Trophoblast cell (in vitro differentiated cells and primary cell): ENCODE measurements at regions not wholly inside any gene's neighbourhood (a gene's known extent, or its start where the extent isn't known, plus 50 kb on each side); places are given as distances from the start of the nearest gene placed in this dataset.

Source experiments
- DNase-seq, 2 donors: peaks; one replicate each; pipeline ENCODE4 v3.0.0-alpha.2; 2016
- H2AFZ ChIP-seq: 2 replicates; pipeline ENCODE4 v1.6.1; 2013; ENCODE audit warnings: low read length, moderate library complexity, mild to moderate bottlenecking; ENCODE audit not compliant: insufficient read depth, poor library complexity
- H2AK5ac ChIP-seq: 2 replicates; pipeline ENCODE4 v1.6.1; 2013; ENCODE audit warnings: mild to moderate bottlenecking, low read length
- H2BK120ac ChIP-seq: 2 replicates; pipeline ENCODE4 v1.6.1; 2013; ENCODE audit warnings: low read length, mild to moderate bottlenecking, moderate library complexity; ENCODE audit not compliant: insufficient read depth, poor library complexity
- H2BK12ac ChIP-seq: 2 replicates; pipeline ENCODE4 v1.6.1; 2013; ENCODE audit warnings: mild to moderate bottlenecking, low read length, moderate library complexity
- H2BK5ac ChIP-seq: 2 replicates; pipeline ENCODE4 v1.6.1; 2013; ENCODE audit warnings: low read length, low read depth, moderate library complexity, mild to moderate bottlenecking; ENCODE audit not compliant: poor library complexity
- H3K14ac ChIP-seq: 2 replicates; pipeline ENCODE4 v1.6.1; 2013; ENCODE audit warnings: mild to moderate bottlenecking, low read length
- H3K18ac ChIP-seq: 2 replicates; pipeline ENCODE4 v1.6.1; 2013; ENCODE audit warnings: mild to moderate bottlenecking, low read length
- H3K23ac ChIP-seq: 2 replicates; pipeline ENCODE4 v1.6.1; 2013; ENCODE audit warnings: low read length
- H3K27ac ChIP-seq: 2 replicates; pipeline ENCODE4 v1.5.1; 2013; ENCODE audit warnings: low read depth, mild to moderate bottlenecking, inconsistent platforms, low read length, moderate library complexity
- H3K27me3 ChIP-seq: 2 replicates; pipeline ENCODE4 v1.6.1; 2013; ENCODE audit warnings: inconsistent platforms, mild to moderate bottlenecking, low read length, moderate library complexity; ENCODE audit not compliant: insufficient read depth
- H3K36me3 ChIP-seq, 2 experiments: 1 replicate in 1 of 2; 2 replicates in 1 of 2; pipeline ENCODE4 v1.6.1; 2013; ENCODE audit warnings: low read length in 2 of 2, mild to moderate bottlenecking in 2 of 2, moderate library complexity in 1 of 2; ENCODE audit not compliant: insufficient read depth in 2 of 2, control insufficient read depth in 1 of 2
- H3K4ac ChIP-seq: 2 replicates; pipeline ENCODE4 v1.6.1; 2013; ENCODE audit warnings: low read depth, mild to moderate bottlenecking, low read length, moderate library complexity
- H3K4me1 ChIP-seq, 2 experiments: 1 replicate in 1 of 2; 2 replicates in 1 of 2; pipeline ENCODE4 v1.6.1; 2013; ENCODE audit warnings: low read length in 2 of 2, mild to moderate bottlenecking in 2 of 2, moderate library complexity in 1 of 2; ENCODE audit not compliant: insufficient read depth in 2 of 2, control insufficient read depth in 1 of 2
- H3K4me2 ChIP-seq: 2 replicates; pipeline ENCODE4 v1.6.1; 2013; ENCODE audit warnings: inconsistent platforms, mild to moderate bottlenecking, low read length, moderate library complexity
- H3K4me3 ChIP-seq: 2 replicates; pipeline ENCODE4 v1.5.1; 2013; ENCODE audit warnings: mild to moderate bottlenecking, low read depth, low read length, inconsistent platforms
- H3K79me1 ChIP-seq: one replicate; pipeline ENCODE4 v1.6.1; 2013; ENCODE audit warnings: low read length
- H3K79me2 ChIP-seq: 2 replicates; pipeline ENCODE4 v1.6.1; 2013; ENCODE audit warnings: low read length, mild to moderate bottlenecking; ENCODE audit not compliant: control insufficient read depth, insufficient read depth, poor library complexity
- H3K9ac ChIP-seq: 2 replicates; pipeline ENCODE4 v1.6.1; 2013; ENCODE audit warnings: mild to moderate bottlenecking, low read length
- H3K9me3 ChIP-seq: 2 replicates; pipeline ENCODE4 v1.6.1; 2013; ENCODE audit warnings: low read depth, mild to moderate bottlenecking, control low read depth, inconsistent platforms, low read length; ENCODE audit not compliant: insufficient read depth
- H4K12ac ChIP-seq: 2 replicates; pipeline ENCODE4 v1.6.1; 2013; ENCODE audit warnings: low read depth, mild to moderate bottlenecking, low read length, moderate library complexity
- H4K8ac ChIP-seq: 2 replicates; pipeline ENCODE4 v1.6.1; 2013; ENCODE audit warnings: low read depth, mild to moderate bottlenecking, low read length, moderate library complexity
- H4K91ac ChIP-seq: one replicate; pipeline ENCODE4 v1.6.1; 2013; ENCODE audit warnings: low read depth, mild to moderate bottlenecking, low read length, moderate library complexity
- WGBS: extraction: QIAGEN DNeasy Blood & Tissue Kit; methylation state at CpG from one replicate; pipeline ENCODE4 v1.1.7; 2013; ENCODE audit warnings: missing lambda C conversion rate; ENCODE audit not compliant: insufficient read length, insufficient coverage; ENCODE audit errors: extremely low coverage; 5-methylcytosine and 5-hydroxymethylcytosine counted together

- Histone ChIP-seq H2AK5ac (no peak overlapping the region), H3K9ac (no peak overlapping the region), H3K36me3 (no peaks in the 10 kb centered on the region), H2AFZ (no peak overlapping the region), H4K91ac (no peak overlapping the region), H3K4ac (no peak overlapping the region), H3K4me3 (no peak overlapping the region), H3K79me2 (no peaks in the 10 kb centered on the region), H2BK12ac (peak overlapping the region; percentile 19), H3K23ac (no peak overlapping the region), H3K4me2 (no peak overlapping the region), H2BK120ac (peak overlapping the region; percentile 13), H3K14ac (no peak overlapping the region), H2BK5ac (no peak overlapping the region), H3K9me3 (no peaks in the 10 kb centered on the region), H3K27ac (no peak overlapping the region), H3K4me1 (peaks cover 27 to 35% of the 10 kb centered on the region in 2 experiments), H3K27me3 (no peaks in the 10 kb centered on the region), H3K18ac (no peak overlapping the region), H4K12ac (no peak overlapping the region), H4K8ac (no peak overlapping the region), H3K79me1 (peaks cover 15% of the 10 kb centered on the region)
- WGBS, result no CpG with 5 or more reads among the region's 5 CpGs
- DNase-seq, result no peak
Measured at GRCh38 chr3:72488738-72489035, 359.6 kb downstream of the SHQ1 start.

GRCh38 chr3:72487946-72488737 is 360.1 kb downstream of the SHQ1 start:
- Histone ChIP-seq H4K8ac (peak overlapping the region; percentile 21), H4K12ac (no peak overlapping the region), H3K79me2 (no peaks in the 10 kb centered on the region), H3K27ac (no peak overlapping the region), H3K4me1 (peaks cover 27 to 35% of the 10 kb centered on the region in 2 experiments), H2BK12ac (peak overlapping the region; percentile 78), H3K4me2 (no peak overlapping the region), H3K14ac (peak overlapping the region; percentile 16), H2AFZ (peak overlapping the region; percentile 23), H2BK120ac (peak overlapping the region; percentile 16), H3K18ac (peak overlapping the region; percentile 4), H4K91ac (peak overlapping the region; percentile 44), H3K23ac (no peak overlapping the region), H3K79me1 (peaks cover 15% of the 10 kb centered on the region), H3K9ac (no peak overlapping the region), H2BK5ac (no peak overlapping the region), H2AK5ac (peak overlapping the region; percentile 12), H3K27me3 (no peaks in the 10 kb centered on the region), H3K4me3 (no peak overlapping the region), H3K4ac (no peak overlapping the region), H3K36me3 (no peaks in the 10 kb centered on the region), H3K9me3 (no peaks in the 10 kb centered on the region)
- no CpG with 5 or more reads among the region's 9 CpGs for WGBS
- no peak for DNase-seq

DNA sequence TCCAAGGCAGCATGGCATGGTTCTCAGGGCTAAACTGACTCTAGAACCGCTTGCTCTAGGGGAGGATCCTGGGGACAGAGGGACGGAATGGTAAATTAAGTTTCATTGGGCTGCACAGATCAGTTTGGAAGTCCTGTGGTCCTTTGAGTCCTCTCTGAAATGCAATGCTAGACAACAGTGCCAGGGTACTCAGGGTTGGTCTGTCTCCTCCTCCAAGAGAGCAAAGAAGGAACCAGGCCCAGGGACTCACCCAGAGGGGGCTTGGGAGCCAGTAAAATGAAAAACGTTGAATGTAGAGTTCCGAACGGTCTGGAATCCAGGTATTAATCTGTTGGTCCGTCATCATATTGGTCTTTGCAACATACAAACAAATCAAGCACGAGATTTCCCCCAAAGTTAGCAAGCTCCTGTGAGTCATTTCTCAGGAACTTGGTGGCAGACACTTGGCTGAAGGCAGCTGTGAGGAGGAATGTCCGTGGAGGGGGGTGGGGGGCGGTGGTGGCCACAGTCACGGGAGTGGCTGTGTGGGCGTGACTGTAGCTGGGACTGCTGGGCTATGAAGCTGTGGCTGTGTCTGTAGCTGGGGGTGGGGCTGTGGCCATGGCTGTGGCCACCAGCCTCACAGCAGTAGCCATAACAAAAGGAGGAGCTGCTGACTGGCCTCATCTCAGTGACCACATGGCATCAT is 361.0 kb downstream of the SHQ1 start:
- Histone ChIP-seq H2AK5ac (peak overlapping the region; percentile 12), H3K4ac (no peak overlapping the region), H2BK5ac (no peak overlapping the region), H3K9me3 (no peaks in the 10 kb centered on the region), H2BK12ac (peak overlapping the region; percentile 52), H3K36me3 (no peaks in the 10 kb centered on the region), H3K4me1 (peaks cover 30 to 37% of the 10 kb centered on the region in 2 experiments), H4K91ac (peak overlapping the region; percentile 44), H3K4me3 (no peak overlapping the region), H3K27ac (peak overlapping the region; percentile 30), H4K8ac (peak overlapping the region; percentile 51), H3K27me3 (no peaks in the 10 kb centered on the region), H3K14ac (peak overlapping the region; percentile 16), H3K23ac (no peak overlapping the region), H3K4me2 (no peak overlapping the region), H2BK120ac (peak overlapping the region; percentile 41), H3K79me2 (no peaks in the 10 kb centered on the region), H3K18ac (peak overlapping the region; percentile 21), H4K12ac (no peak overlapping the region), H3K79me1 (peaks cover 15% of the 10 kb centered on the region), H3K9ac (no peak overlapping the region), H2AFZ (no peak overlapping the region)
- DNase-seq, result peak; percentile 78 to 81
- no CpG with 5 or more reads among the region's 11 CpGs for WGBS

GRCh38 chr3:72485641-72486040 is 362.6 kb downstream of the SHQ1 start:
- Histone ChIP-seq H2BK120ac (no peak overlapping the region), H3K4me3 (no peak overlapping the region), H2BK12ac (no peak overlapping the region), H2AK5ac (peak overlapping the region; percentile 15), H3K4ac (no peak overlapping the region), H3K79me1 (peaks cover 13% of the 10 kb centered on the region), H3K27ac (no peak overlapping the region), H3K36me3 (no peaks in the 10 kb centered on the region), H4K8ac (no peak overlapping the region), H2AFZ (no peak overlapping the region), H2BK5ac (no peak overlapping the region), H3K27me3 (no peaks in the 10 kb centered on the region), H3K9me3 (no peaks in the 10 kb centered on the region), H3K14ac (no peak overlapping the region), H3K4me1 (peaks cover 18 to 24% of the 10 kb centered on the region in 2 experiments), H3K23ac (no peak overlapping the region), H3K18ac (no peak overlapping the region), H4K12ac (no peak overlapping the region), H3K79me2 (no peaks in the 10 kb centered on the region), H4K91ac (no peak overlapping the region), H3K9ac (no peak overlapping the region), H3K4me2 (no peak overlapping the region)
- no CpG with 5 or more reads among the region's 2 CpGs for WGBS
- no peak for DNase-seq
